ENCODE measurements at regions not wholly inside any gene's neighbourhood (a gene's known extent, or its start where the extent isn't known, plus 50 kb on each side); places are given as distances from the start of the nearest gene placed in this dataset.

DNA sequence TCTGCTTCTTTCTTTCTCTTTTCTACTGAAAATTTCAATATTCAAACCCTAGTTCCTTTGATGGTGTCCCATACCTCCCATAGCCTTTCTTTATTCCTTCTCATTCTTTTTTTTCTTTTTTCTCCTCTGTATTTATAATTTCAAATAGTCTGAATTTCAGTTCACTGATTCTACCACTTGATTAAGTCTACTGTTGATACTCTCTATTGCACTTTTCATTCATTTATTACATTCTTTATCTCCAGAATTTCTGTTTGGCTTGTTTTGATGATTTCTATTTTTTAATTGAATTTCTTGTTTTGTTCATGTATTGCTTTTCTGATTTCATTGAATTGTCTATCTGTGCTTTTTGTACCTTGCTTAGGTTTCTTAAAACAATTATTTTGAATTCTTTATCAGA is 111.9 kb upstream of the VRK2 start:
- intact Hi-C loops (cut with DNase I), result no loop called here

DNA sequence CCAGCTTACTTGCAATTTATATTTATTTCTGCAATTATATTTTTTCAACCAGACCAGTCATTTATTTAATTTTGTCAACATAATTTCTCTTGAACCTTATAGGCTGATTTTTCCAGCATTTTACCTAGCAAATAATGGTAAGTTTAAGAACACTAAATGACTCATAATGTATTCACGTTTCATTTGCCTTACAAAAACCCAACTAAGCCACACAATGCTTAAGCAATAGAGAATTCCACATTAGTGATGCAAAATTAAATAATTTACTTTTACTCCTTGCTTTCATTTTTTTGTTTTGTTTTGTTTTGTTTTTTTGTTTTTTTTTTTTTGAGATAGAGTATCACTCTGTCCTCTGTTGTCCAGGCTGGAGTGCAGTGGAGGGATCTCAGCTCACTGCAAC is 110.4 kb upstream of the VRK2 start:
- no peak for DNase-seq
- intact Hi-C loops (cut with DNase I), result no loop called here

More for the DNA sequence above, 111.9 kb upstream of the VRK2 start:
- DNase-seq, result no peak

DNA sequence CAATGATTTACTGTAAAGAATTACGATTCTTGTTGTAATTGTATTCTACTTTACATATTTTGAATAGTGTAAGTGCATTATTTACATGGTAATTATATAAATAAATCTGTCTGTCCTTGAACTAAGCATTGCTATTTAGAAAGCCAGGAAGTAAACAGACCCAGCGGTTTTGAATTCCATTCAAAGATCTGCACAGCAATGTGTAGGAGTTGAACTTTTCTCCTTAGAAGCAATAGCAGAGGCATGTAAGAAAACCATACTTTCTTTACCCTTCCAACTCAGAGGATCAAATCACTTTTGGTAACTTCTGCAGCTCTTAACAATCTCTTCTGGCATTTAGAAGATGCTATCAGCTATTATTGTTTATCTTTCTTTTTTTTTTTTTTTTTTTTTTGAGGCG is 109.2 kb upstream of the VRK2 start:
- DNase-seq, result no peak
- intact Hi-C loops (cut with DNase I), result no loop called here

DNA sequence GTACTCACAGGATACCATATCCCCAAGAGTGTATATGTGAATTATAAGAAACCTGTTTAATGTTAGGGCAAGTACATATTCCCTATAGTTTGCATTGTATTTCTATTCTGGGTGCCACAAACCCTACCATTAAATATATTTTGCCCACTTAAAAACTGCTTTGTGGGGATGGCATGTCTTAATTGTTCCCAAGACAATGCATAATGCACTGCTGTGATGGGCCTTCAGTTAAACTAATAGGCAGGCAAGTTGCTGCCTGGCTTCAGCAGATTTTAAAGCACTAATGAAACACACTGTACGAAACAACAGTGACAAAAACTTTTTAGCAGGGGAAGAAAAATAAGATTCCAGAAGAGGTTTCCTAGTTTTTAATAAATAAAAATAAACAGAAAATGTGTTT is 104.8 kb upstream of the VRK2 start:
- DNase-seq, result no peak
- intact Hi-C loops (cut with DNase I), result no loop called here

DNA sequence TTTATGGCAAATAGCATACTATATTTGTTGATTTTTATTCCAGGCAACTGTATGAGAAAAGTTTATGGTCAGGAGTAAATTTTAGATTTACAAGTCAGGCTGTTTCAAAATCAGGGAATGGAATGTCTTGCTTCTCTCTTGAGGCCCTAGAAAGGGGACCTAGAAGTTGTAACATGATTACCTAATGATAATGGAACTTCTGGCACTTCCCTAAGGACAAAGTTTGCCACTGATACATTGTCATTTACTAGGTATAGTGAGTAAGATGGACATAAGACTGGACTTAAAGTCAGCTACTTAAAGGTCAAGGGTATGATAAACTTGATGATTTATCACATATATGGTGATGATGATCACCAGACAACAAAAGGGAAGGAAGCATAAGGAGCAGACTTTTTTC is 103.3 kb upstream of the VRK2 start:
- DNase-seq, result no peak
- intact Hi-C loops (cut with DNase I), result no loop called here

DNA sequence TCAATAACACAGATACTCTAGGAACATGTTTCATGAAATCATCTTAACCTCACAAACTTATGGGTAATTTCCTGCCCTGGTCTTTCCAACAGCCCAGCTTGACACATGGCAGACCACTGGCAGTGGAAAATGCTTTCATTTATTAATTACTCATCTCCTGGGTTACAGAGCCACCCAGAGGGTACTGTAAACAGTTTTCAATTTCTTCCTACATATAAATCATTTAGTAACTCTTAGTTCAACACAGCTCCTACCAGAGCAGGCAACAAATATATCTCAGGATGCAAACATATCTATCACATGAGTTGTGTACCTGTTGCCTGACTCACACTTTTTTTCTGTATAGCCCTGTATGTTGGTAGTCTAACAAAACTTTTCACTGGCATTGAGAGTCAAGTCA is 99.2 kb upstream of the VRK2 start:
- no peak for DNase-seq
- intact Hi-C loops (cut with DNase I), result no loop called here

DNA sequence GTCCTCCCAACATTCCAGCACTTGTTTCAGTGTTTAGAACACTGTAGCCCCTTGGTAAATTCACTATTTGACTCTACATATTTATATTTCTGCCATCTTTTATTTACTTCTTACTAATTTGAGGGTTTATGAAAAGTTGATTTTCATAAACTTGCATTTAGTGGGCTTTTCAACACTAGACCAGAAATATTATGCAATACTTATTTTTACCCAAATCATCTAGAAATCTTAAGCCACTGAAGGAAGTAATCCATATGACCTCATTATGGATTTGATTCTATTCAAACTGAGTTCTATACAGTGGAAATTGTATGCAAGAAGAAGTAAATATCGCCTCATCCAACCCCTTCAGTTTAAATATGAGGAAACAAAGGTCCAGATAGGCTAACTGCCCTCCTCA is 92.6 kb upstream of the VRK2 start:
- intact Hi-C loops (cut with DNase I), result no loop called here
- DNase-seq, result no peak

DNA sequence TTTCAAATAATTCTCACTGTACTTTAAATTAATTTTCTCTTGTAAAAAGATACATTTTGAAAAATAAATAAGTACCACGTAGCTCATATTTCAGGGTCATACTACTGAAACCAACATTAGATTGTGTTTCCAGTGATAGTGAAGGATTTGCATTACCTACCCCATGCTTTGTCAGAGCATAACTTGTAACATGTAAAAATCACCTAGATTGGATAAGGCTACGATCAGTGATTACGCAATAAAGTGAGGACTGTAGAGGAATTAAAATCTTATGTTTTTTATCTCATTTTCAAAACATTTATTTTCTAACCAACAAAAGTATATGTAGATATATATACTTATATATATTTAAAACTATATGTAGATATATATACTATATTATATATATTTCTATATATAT is 89.4 kb upstream of the VRK2 start:
- intact Hi-C loops (cut with DNase I), result no loop called here
- no peak for DNase-seq

DNA sequence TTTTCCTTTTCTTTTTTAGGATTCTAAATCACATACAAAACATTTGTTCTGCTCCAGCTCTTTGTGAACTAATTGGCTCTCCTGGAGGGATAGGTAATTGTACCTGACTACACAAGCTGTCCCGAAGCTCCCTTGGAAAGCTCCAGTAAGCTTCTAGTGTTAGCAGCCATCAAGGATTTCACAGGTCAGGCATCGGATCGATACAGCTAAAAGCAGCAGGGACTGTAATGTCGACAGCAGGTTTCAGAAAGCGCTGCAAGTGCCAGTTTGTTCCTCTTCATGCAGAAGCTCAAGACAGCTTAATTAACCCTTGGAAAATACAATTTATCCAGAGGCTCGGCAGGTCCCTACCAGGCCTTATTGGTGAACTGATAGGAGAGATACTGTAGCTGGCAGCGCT is 87.2 kb upstream of the VRK2 start:
- intact Hi-C loops (cut with DNase I), result no loop called here
- DNase-seq, result no peak

DNA sequence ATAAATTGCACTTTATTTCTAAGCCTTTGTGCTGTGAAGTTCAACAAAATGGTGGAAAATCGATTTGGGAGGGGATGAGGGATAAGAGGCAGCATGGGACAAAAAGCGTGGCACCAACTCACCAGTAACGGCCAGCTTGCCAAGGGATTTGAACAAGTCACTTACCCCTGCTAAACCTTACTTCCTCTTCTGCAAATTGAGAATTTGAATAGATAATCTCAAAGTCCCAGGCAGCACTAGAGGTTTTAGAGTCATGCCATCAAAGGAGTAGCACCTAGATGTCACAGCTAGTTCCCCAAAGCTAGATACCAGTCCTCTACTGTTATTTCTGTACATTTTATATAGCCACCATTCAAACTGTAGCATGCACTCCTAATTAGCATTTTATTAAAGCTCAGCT is 83.7 kb upstream of the VRK2 start:
- intact Hi-C loops (cut with DNase I), result no loop called here
- no peak for DNase-seq

DNA sequence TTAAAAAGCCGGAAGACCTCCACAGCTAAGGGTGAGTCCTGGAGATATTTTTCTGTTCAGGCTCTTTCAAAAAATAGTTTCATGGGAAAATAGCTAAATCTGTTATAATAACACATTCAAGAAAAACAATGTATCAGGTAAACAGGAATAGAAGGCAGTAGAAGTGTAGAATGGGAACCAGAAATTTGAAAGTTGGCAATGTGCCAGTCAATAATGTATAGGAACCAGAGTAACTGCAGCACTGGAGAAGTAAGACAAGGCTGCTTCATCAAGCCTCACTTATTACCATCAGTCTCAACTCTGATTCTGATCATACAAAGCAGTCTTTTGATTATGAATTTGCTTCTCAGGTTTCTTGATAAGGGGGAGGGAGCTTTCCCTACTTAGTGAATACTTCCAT is 81.4 kb upstream of the VRK2 start:
- no peak for DNase-seq
- intact Hi-C loops (cut with DNase I), result no loop called here

DNA sequence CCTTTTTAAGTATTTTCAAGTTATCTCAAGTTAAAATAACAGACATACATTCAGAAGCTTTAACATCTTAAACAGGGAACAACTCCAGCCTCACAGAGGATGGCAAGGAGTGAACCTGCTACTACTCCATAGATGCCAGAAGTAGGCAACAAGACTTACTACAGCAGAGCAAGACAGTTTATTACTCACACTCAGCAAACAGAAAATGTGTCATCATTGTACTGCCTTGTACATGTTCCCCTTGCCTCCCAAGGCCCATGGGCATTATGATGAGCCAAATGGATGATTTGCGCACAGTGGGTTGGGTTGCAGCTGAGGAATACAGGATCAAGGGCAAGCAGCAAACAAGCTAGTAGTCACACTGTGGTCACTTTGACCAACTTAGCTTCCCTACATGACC is 80.6 kb upstream of the VRK2 start:
- DNase-seq, result no peak

DNA sequence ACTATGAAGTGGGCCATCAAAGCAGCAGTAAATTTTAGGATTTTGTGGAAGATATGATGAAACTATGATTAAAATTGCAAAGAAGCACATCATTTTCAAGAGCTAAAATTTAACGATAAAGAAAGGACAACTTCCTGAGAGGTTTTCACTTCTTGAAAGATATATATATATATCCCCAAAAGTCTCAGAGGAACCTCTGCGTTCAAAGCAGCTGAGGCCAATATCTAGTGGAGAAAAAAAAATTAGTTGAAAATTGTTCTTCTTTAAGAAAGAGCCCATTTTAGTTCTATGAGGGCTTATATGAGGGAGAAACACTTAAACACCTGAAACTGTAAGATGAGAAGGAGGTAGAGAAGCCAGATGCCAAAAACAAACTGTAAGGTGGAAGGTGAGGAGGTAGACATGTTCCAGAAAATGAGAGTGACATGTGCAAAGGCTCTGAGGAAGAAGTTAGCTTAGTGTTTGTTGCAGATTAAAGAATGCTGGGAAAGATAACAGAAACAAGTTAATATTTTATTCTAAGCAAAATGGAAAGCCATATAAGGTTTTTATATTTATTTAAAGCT is 72.9 kb upstream of the VRK2 start:
- no peak for DNase-seq
- intact Hi-C loops (cut with DNase I), result no loop called here

More for the DNA sequence above, 80.6 kb upstream of the VRK2 start:
- intact Hi-C loops (cut with DNase I), result no loop called here

DNA sequence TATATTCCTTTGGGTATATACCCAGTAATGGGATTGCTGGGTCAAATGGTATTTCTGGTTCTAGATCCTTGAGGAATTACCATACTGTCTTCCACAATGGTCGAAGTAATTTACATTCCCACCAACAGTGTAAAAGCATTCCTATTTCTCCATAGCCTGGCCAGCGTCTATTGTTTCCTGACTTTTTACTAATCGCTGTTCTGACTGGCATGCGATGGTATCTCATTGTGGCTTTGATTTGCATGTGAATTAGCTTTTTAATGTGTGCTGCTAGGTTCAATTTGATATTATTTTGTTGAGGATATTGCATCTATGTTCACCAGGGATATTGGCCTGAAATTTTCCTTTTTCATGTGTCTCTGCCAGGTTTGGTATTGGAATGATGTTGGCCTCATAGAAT is 67.4 kb upstream of the VRK2 start:
- DNase-seq, result no peak
- intact Hi-C loops (cut with DNase I), result no loop called here

DNA sequence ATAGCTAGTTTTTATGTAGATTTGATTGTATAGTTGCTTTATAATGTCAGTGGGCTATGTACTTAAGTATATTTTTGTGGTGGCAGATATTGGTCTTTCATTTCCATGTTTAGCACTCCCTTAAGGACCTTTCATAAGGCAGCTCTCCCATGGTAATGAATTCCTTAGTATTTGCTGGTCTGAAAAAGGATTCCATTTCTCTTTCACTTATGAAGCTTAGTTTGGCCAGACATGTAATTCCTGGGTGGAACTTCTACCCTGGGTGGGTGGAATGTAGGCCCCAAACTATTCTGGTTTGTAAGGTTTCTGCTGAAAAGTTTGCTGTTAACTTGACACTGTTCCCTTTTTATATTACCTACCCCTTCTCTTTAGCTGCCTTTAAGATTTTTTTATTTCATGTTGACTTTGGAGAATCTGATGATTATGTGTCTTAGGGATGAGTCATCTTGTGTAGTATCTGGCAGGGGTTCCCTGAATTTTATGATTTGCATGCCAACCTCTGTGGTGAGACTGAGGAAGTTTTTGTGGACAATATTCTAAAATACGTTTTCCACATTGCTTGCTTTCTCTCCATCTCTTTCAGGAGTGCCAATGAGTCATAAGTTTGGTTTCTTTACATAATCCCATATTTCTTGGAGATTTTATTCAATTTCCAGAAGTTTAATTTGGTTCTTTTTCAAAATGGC is 65.4 kb upstream of the VRK2 start:
- intact Hi-C loops (cut with DNase I), result no loop called here
- DNase-seq, result no peak

DNA sequence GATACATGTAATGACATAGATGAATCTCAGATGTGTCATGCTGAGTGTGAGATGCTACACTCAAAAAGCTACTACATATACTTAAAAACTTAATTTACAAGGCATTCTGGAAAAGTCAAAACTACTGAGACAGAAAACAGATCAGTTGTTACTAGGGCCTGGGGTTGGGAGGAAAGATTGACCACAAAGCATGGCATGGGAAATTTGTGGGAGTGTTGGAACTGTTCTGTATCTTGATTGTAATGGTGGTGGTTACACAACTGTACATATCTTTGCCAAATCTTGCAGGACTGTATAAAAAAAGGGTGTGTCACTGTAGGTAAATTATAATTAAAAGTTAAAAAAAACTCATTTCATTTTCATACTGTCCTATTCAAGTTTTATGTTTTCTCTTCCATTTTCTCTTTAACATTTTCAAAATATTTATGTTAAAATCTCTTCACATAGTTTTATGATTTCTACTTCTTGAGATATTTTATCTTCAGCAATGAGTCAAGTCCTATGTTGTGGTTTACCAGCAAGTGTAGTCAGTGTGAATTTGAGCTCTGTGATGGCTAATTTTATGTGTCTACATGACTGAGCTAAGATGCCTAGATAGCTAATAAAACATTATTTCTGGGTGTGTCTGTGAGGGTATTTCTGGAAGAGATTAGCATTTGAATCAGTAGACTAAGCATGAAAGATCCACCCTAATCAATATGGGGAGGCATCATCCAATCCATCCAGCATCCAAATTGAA is 58.6 kb upstream of the VRK2 start:
- DNase-seq, result no peak
- intact Hi-C loops (cut with DNase I), result no loop called here

DNA sequence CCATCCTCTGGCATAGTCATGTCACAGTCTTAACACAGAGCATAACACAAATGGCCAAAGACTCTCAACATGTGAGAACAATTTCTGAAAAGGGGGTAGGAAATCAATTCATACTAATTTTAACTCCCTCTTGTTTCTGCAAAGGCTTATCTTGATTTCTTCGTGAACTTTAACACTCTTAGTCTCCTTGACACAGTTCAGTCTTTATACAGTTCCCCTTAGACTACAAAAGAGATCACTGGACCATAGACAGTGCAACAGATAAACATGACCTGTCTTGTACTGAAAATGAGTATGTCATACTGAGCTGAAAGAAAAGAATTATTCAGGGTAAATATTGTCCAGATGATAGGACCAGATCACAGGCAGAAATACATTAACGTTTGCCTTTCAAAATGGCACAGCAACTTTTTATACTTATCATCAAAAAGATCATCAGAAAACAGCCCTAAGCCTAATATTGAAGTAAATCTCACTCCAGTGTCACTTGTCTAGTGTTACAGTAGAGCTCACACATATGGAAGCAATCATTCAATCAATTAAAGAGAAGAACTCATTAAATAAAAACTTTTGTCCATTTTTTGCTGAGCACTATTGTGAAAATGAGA is 56.4 kb upstream of the VRK2 start:
- DNase-seq, result no peak
- intact Hi-C loops (cut with DNase I), result no loop called here

Measured in posterior cingulate gyrus (tissue), 11 donors.